DND-41 (cell line): ENCODE measurements at regions not wholly inside any gene's neighbourhood (a gene's known extent, or its start where the extent isn't known, plus 50 kb on each side); places are given as distances from the start of the nearest gene placed in this dataset.

Source experiments
- ATAC-seq: fragments of 200-7000 bp; cut with Tn5 transposase; 3 replicates; pipeline ENCODE4 v1.9.1; 2021; ENCODE audit warnings: low read depth; ENCODE audit not compliant: insufficient read depth
- DNase-seq: peaks from one replicate; pipeline ENCODE4 v3.0.0-alpha.2; 2020
- H2AFZ ChIP-seq: 2 replicates; pipeline ENCODE4 v1.6.0; 2012; ENCODE audit warnings: low read depth, low read length
- H3K27ac ChIP-seq: 2 replicates; pipeline ENCODE4 v1.5.1; 2012; ENCODE audit warnings: low read length, inconsistent platforms
- H3K27me3 ChIP-seq: fragments of 200-600 bp; sonication (generic); 2 replicates; pipeline ENCODE4 v1.6.0; 2012; ENCODE audit warnings: low read length, mild to moderate bottlenecking, inconsistent platforms; ENCODE audit not compliant: insufficient read depth, poor library complexity
- H3K36me3 ChIP-seq: 2 replicates; pipeline ENCODE4 v1.5.1; 2012; ENCODE audit warnings: low read length, inconsistent platforms; ENCODE audit not compliant: insufficient read depth
- H3K4me1 ChIP-seq: 2 replicates; pipeline ENCODE4 v1.5.1; 2012; ENCODE audit warnings: mild to moderate bottlenecking, low read length; ENCODE audit not compliant: insufficient read depth
- H3K4me2 ChIP-seq: 2 replicates; pipeline ENCODE4 v1.6.0; 2012; ENCODE audit warnings: mild to moderate bottlenecking, moderate library complexity, low read length, inconsistent platforms; ENCODE audit not compliant: insufficient read depth
- H3K4me3 ChIP-seq, 2 experiments: fragments of 200-600 bp in 1 of 2; shearing (Covaris generic) in 1 of 2; 2 replicates each; pipeline ENCODE4 v1.5.1; 2012 to 2016; ENCODE audit warnings: inconsistent platforms in 2 of 2, low read length in 2 of 2, mild to moderate bottlenecking in 2 of 2, low read depth in 1 of 2, moderate library complexity in 1 of 2
- H3K79me2 ChIP-seq: 2 replicates; pipeline ENCODE4 v1.6.0; 2012; ENCODE audit warnings: low read length, inconsistent platforms; ENCODE audit not compliant: insufficient read depth
- H3K9ac ChIP-seq: 2 replicates; pipeline ENCODE4 v1.6.0; 2012; ENCODE audit warnings: low read depth, mild to moderate bottlenecking, inconsistent platforms, low read length, moderate library complexity
- H3K9me3 ChIP-seq: 2 replicates; pipeline ENCODE4 v1.5.1; 2012; ENCODE audit warnings: low read length, moderate library complexity, mild to moderate bottlenecking, inconsistent platforms; ENCODE audit not compliant: insufficient read depth, severe bottlenecking
- H4K20me1 ChIP-seq: 2 replicates; pipeline ENCODE4 v1.6.0; 2012; ENCODE audit warnings: low read length; ENCODE audit not compliant: insufficient read depth
- CTCF ChIP-seq: IDR thresholded peaks from 2 replicates; pipeline ENCODE4 v1.5.1; 2012; ENCODE audit warnings: borderline replicate concordance, low read length, moderate library complexity, mild to moderate bottlenecking; ENCODE audit not compliant: poor library complexity, severe bottlenecking; ENCODE audit errors: extremely low read depth
- EZH2 ChIP-seq: IDR thresholded peaks from 3 replicates; pipeline ENCODE4 v1.6.1; 2012; ENCODE audit warnings: borderline replicate concordance, low read depth, mild to moderate bottlenecking, moderate library complexity, low read length, inconsistent platforms; ENCODE audit not compliant: severe bottlenecking

GRCh38 chr13:100733261-100733660 is 58.7 kb upstream of the TMTC4 start:
- H3K36me3 ChIP-seq: no peaks in the 10 kb centered on the region
- TF ChIP-seq CTCF (no peak), EZH2 (no peak)
- no peaks in the 10 kb centered on the region for H3K9me3 ChIP-seq
- H3K4me1 ChIP-seq: no peaks in the 10 kb centered on the region
- H3K79me2 ChIP-seq: no peaks in the 10 kb centered on the region
- H3K9ac ChIP-seq: no peak overlapping the region
- H2AFZ ChIP-seq: no peak overlapping the region
- peaks cover 3% of the 10 kb centered on the region for H3K27me3 ChIP-seq
- no peak overlapping the region for H3K27ac ChIP-seq
- no peak for DNase-seq
- no peak for ATAC-seq
- H3K4me2 ChIP-seq: no peak overlapping the region
- no peak overlapping the region for H3K4me3 ChIP-seq
- H4K20me1 ChIP-seq: no peaks in the 10 kb centered on the region

GRCh38 chr13:100728201-100728600 is 53.6 kb upstream of the TMTC4 start:
- H3K27ac ChIP-seq: no peak overlapping the region
- no peaks in the 10 kb centered on the region for H4K20me1 ChIP-seq
- no peaks in the 10 kb centered on the region for H3K79me2 ChIP-seq
- H3K9ac ChIP-seq: no peak overlapping the region
- TF ChIP-seq EZH2 (no peak), CTCF (no peak)
- no peak overlapping the region for H2AFZ ChIP-seq
- ATAC-seq (no peak), DNase-seq (no peak)
- peaks cover 3% of the 10 kb centered on the region for H3K27me3 ChIP-seq
- H3K4me2 ChIP-seq: no peak overlapping the region
- no peaks in the 10 kb centered on the region for H3K36me3 ChIP-seq
- H3K4me1 ChIP-seq: no peaks in the 10 kb centered on the region
- no peaks in the 10 kb centered on the region for H3K9me3 ChIP-seq
- no peak overlapping the region for H3K4me3 ChIP-seq

GRCh38 chr13:100725472-100725871 is 50.9 kb upstream of the TMTC4 start:
- Histone ChIP-seq H3K36me3 (no peaks in the 10 kb centered on the region), H3K27ac (no peak overlapping the region), H3K4me1 (no peaks in the 10 kb centered on the region), H3K79me2 (no peaks in the 10 kb centered on the region), H4K20me1 (no peaks in the 10 kb centered on the region), H3K9me3 (no peaks in the 10 kb centered on the region), H3K4me2 (no peak overlapping the region), H3K4me3 (no peak overlapping the region), H3K27me3 (no peaks in the 10 kb centered on the region), H3K9ac (no peak overlapping the region), H2AFZ (no peak overlapping the region)
- ATAC-seq (no peak), DNase-seq (no peak)
- no peak for TF ChIP-seq EZH2
- TF ChIP-seq CTCF: no peak

GRCh38 chr13:100724568-100724967 is 50.0 kb upstream of the TMTC4 start:
- no peak overlapping the region for H3K4me3 ChIP-seq
- no peaks in the 10 kb centered on the region for H4K20me1 ChIP-seq
- no peak overlapping the region for H3K4me2 ChIP-seq
- no peak overlapping the region for H3K27ac ChIP-seq
- H3K9ac ChIP-seq: no peak overlapping the region
- no peak overlapping the region for H2AFZ ChIP-seq
- H3K9me3 ChIP-seq: no peaks in the 10 kb centered on the region
- ATAC-seq (no peak), DNase-seq (no peak)
- no peaks in the 10 kb centered on the region for H3K4me1 ChIP-seq
- no peaks in the 10 kb centered on the region for H3K79me2 ChIP-seq
- TF ChIP-seq CTCF: no peak
- no peak for TF ChIP-seq EZH2
- H3K36me3 ChIP-seq: no peaks in the 10 kb centered on the region
- H3K27me3 ChIP-seq: no peaks in the 10 kb centered on the region
